BE2C (cell line): ENCODE measurements at regions not wholly inside any gene's neighbourhood (a gene's known extent, or its start where the extent isn't known, plus 50 kb on each side); places are given as distances from the start of the nearest gene placed in this dataset.
A peak's percentile ranks its signal among the peaks of the same experiment; 100 is the strongest.

Experiments
- DNase-seq: peaks from one replicate; pipeline ENCODE4 v3.0.0-alpha.2; 2020
- H3K27me3 ChIP-seq: fragments of 250-450 bp; sonication (Bioruptor Pico); 2 replicates; pipeline ENCODE4 v1.5.1; 2020; ENCODE audit warnings: mild to moderate bottlenecking
- H3K36me3 ChIP-seq: fragments of 250-450 bp; sonication (Bioruptor Pico); 2 replicates; pipeline ENCODE4 v1.5.1; 2020; ENCODE audit warnings: mild to moderate bottlenecking
- H3K4me1 ChIP-seq: fragments of 250-450 bp; sonication (Bioruptor Pico); 2 replicates; pipeline ENCODE4 v1.5.1; 2020
- H3K4me3 ChIP-seq: 2 replicates; pipeline ENCODE4 v1.5.1; 2011; ENCODE audit warnings: low read depth, low read length
- H3K9me3 ChIP-seq: fragments of 250-450 bp; sonication (Bioruptor Pico); 2 replicates; pipeline ENCODE4 v1.5.1; 2020
- CTCF ChIP-seq: IDR thresholded peaks from 2 replicates; pipeline ENCODE4 v1.5.1; 2012; ENCODE audit warnings: mild to moderate bottlenecking, low read depth, low read length

- TF ChIP-seq CTCF, result no peak
- no peaks in the 10 kb centered on the region; the same call in 1 of the 2 replicates for H3K4me1 ChIP-seq
- H3K27me3 ChIP-seq, result no peaks in the 10 kb centered on the region
- H3K9me3 ChIP-seq, result no peaks in the 10 kb centered on the region
- no peak overlapping the region for H3K4me3 ChIP-seq
- no peaks in the 10 kb centered on the region for H3K36me3 ChIP-seq
- no peak for DNase-seq
Observed at GRCh38 chr4:13316354-13316753, 167.8 kb downstream of the RAB28 start.

- H3K4me3 ChIP-seq, result no peak overlapping the region
- no peaks in the 10 kb centered on the region for H3K36me3 ChIP-seq
- H3K4me1 ChIP-seq, result no peaks in the 10 kb centered on the region; the same call in 1 of the 2 replicates
- H3K27me3 ChIP-seq, result no peaks in the 10 kb centered on the region
- peak; percentile 17 for DNase-seq
- no peak for TF ChIP-seq CTCF
- H3K9me3 ChIP-seq, result no peaks in the 10 kb centered on the region
Observed at GRCh38 chr4:13313856-13314255, 170.3 kb downstream of the RAB28 start.

GRCh38 chr4:13312264-13312663 lies 171.9 kb downstream of the RAB28 start:
- H3K4me1 ChIP-seq, result no peaks in the 10 kb centered on the region; the same call in 1 of the 2 replicates
- no peaks in the 10 kb centered on the region for H3K27me3 ChIP-seq
- no peak overlapping the region for H3K4me3 ChIP-seq
- no peaks in the 10 kb centered on the region for H3K9me3 ChIP-seq
- H3K36me3 ChIP-seq, result no peaks in the 10 kb centered on the region
- no peak for TF ChIP-seq CTCF
- no peak for DNase-seq

- H3K4me1 ChIP-seq, result no peaks in the 10 kb centered on the region; the same call in 1 of the 2 replicates
- TF ChIP-seq CTCF, result no peak
- no peaks in the 10 kb centered on the region for H3K9me3 ChIP-seq
- no peak for DNase-seq
- H3K4me3 ChIP-seq, result no peak overlapping the region
- no peaks in the 10 kb centered on the region for H3K36me3 ChIP-seq
- H3K27me3 ChIP-seq, result no peaks in the 10 kb centered on the region
Observed at GRCh38 chr4:13309751-13310150, 174.4 kb downstream of the RAB28 start.

GRCh38 chr4:13306356-13306755 lies 177.8 kb downstream of the RAB28 start:
- Histone ChIP-seq H3K4me1 (no peaks in the 10 kb centered on the region), H3K9me3 (no peaks in the 10 kb centered on the region), H3K4me3 (no peak overlapping the region), H3K36me3 (no peaks in the 10 kb centered on the region), H3K27me3 (no peaks in the 10 kb centered on the region)
- TF ChIP-seq CTCF, result no peak
- no peak for DNase-seq

- no peak for DNase-seq
- Histone ChIP-seq H3K27me3 (no peaks in the 10 kb centered on the region), H3K9me3 (no peaks in the 10 kb centered on the region), H3K4me1 (no peaks in the 10 kb centered on the region), H3K36me3 (no peaks in the 10 kb centered on the region), H3K4me3 (no peak overlapping the region)
- no peak for TF ChIP-seq CTCF
Observed at GRCh38 chr4:13302876-13303275, 181.3 kb downstream of the RAB28 start.
